Inflammatory macrophage treated with lipopolysaccharide for 1 hour (primary cell): ENCODE measurements at regions not wholly inside any gene's neighbourhood (a gene's known extent, or its start where the extent isn't known, plus 50 kb on each side); places are given as distances from the start of the nearest gene placed in this dataset.

Experiments used
- DNase-seq, 2 donors: peaks; one replicate each; pipeline ENCODE4 v3.0.0-alpha.2; 2020 to 2022

DNA sequence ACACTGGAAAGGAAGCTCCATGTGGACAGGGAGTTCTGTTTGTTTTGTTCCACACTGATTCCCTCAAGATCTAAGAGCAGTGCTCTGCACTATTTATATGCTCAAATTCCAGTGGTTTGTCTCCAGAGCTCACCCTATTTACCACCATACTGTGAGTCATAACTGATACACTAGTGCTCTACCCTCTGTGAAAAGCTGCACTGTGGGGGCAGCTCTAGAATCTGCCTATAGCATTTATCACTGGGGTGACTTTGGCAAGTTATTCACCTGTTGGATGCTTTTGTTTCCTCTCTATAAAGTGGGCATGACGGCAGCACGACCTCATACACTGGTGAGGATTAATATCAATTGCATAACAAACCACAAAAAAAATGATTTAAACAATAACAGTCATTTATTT lies 307.8 kb downstream of the NR2F1-AS1 start:
- DNase-seq, result no peak

DNA sequence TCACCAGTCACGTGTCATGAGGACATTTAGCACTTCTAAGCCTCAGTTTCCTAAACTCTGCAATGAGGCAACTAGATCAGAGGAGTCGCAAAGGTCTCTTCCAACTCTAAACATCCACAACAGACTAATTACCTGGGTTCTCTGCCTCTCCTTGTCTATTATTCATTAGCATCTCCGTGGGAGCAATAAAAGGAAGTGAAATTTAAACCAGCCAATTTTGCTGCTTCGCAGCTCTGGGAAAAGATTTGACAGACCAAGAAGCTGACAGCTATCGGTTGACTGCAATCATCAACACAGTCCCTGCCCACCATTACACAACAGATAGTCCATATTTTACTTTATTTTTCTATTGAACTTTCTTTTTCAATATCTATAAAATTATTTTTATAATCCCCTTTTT lies 308.9 kb downstream of the NR2F1-AS1 start:
- DNase-seq, result no peak

DNA sequence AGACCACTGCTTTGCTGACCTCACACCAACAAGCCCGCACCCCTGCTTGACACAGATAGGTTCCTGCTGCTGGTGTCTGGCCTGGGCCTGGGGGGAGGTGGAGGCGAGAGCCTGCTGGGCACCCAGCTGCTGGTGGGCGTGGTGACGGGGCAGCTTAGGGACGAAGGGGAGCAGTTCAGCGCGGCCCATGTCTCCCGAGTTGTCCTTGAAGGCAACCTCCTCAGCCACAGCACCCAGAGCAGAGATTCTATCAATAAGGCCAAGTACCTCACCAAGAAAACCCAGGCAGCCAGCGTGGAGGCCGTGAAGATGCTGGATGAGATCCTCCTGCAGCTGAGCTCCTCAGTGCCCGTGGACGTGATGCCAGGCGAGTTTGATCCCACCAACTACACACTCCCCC lies 313.3 kb downstream of the NR2F1-AS1 start:
- DNase-seq, result no peak

DNA sequence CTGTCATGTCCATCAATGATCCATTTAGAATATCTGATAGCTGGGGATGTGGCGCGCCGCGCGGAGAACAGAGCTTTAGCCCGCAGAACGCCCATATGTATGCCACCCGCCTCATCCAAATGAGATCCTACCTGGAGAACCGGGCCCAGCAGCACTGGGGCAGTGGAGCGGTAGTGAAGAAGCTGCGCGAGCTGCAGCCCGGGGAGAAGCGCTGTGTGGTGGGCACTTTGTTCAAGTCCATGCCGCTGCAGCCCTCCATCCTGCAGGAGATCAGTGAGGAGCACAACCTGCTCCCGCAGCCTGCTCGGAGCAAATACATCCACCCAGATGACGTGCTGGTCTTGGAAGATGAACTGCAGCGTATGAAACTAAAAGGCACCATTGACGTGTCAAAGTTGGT lies 313.7 kb downstream of the NR2F1-AS1 start:
- DNase-seq, result no peak

DNA sequence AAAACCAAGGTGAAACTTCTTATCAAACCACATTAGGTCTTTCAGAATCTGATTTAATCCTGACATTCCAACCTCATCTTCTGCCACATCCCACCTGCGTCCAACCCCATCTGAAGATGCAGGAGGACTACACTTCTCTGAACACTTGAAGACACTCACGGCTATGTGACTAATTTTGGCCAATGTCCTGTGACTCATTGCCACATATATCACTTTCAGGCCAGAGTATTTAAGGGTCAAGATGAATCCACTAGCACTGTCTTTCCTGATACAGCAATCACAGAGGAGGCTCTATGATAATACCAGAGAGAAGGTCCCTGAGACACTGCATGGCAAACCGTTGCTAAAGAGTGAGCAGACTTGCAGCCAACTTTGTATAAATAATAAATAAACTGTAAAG lies 323.4 kb downstream of the NR2F1-AS1 start:
- DNase-seq, result no peak

DNA sequence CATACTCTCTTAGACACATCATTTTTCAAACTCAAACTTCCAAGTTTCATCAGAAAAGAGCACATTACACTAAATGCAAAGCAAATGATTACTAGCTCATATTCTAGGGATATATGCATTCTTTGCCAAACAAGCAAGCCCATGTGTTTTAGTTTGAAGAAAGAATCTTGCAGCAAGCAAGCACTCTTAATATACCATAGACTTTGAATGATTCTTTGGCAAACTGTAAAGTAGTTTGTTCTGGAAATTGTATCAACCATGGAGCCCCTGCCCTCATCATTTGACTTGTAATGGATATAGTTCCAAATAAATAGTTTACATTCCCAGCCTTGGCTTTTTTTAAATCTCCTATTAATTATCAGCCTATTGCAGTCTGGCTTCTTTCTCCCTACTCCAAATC lies 325.2 kb downstream of the NR2F1-AS1 start:
- no peak for DNase-seq

DNA sequence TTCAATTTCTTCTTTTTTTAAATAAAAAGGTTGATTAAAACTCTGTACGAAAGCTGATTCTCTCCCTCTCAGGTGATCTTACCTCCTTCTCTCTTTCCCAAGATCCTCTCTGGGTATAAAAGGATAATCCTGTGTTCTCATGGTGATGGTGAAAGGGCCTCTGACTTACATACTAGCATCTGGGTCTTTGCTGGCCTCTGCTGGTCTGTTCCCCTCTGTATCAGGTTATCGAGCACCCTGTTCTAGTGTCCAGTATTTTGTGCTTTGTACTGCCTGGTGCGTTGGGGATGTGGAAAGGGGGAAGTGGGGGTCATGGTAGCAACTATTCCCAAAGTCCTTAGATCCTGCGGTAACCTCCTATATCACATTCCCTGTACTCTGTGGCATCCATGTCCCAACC lies 328.9 kb downstream of the NR2F1-AS1 start:
- DNase-seq, result no peak

DNA sequence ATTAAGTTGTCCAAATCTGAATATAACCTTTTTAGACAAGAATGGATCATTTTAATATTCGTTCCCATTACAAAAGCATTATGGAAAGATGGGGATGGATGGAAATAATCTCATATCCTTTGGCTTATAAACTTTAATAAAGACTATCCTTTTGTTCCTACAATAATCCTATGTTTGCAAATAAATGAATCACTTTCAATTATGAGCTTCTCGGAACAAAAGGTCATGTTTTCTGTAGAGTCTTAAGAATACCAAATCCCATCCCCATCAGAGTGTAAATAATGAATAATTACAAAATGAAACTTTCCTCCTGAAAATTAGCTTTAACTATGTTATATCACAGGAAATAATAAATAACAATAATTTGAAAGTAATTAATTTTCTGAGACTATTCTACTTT lies 329.7 kb downstream of the NR2F1-AS1 start:
- DNase-seq, result no peak

DNA sequence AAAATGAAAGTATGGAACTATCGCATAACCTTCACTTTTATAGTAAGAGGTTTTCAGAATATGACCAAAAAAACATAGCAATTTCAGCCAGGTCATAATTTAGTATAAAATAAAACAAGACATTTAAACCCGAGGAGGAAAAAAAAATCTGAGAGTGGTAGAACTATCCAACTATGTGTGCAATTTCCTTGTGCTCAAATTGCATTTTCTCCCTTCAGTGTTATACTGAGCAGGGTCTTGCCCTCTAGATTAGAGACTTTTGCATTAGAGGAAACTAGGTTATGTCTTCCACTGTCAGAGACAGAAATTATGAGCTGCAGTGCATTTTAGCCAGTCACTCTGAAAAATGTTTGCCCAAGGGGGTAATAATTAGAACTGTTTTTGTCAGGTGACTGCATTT lies 330.6 kb downstream of the NR2F1-AS1 start:
- no peak for DNase-seq

DNA sequence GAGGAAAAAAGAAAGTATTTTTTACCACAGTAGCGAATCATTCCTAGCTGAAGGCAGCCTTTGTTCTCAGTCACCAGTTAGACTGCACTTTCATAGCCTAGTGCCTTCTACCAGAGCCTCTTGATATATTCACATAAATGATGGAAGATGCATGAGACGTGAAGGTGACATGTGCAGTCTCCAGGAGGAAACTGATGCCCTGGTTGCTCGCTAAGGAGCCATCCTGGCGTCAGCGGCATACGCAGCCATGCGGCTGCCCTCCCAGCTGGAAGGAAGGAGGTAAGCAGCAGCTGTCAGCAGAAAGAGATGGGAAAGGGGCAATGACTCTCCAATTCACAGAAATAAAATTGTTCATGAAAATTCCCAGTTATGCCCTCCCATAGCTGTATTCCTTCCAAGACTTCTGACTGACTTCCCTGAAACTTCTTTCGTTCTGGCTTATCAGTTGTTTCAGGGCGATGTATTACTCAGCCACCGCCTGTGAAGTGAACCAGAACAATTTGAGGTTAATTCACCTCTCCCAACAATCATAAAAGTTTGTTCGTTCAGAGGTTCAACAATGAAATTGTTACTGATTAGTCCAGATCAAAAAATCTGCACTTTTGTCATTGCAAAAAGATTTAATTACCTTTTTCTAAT lies 331.2 kb downstream of the NR2F1-AS1 start:
- no peak for DNase-seq

DNA sequence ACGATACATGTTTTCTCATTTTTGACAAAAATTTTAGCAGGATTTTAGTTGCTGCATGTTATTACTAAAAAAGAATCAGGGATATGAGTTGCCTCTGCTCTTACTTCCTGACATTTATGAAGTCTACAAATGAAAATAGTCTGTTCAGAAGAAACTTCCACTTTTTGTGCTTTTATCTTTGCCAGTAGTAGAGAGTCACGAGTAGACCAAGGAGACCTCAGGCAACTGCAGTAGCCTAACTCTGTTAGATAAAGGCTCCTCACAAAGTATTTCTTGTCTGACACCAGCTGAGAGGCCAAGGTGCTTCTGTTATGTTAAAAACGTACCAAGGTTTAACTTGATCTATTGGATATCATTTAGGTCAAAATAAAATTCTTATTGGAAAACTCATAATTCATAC lies 333.9 kb downstream of the NR2F1-AS1 start:
- DNase-seq, result no peak

DNA sequence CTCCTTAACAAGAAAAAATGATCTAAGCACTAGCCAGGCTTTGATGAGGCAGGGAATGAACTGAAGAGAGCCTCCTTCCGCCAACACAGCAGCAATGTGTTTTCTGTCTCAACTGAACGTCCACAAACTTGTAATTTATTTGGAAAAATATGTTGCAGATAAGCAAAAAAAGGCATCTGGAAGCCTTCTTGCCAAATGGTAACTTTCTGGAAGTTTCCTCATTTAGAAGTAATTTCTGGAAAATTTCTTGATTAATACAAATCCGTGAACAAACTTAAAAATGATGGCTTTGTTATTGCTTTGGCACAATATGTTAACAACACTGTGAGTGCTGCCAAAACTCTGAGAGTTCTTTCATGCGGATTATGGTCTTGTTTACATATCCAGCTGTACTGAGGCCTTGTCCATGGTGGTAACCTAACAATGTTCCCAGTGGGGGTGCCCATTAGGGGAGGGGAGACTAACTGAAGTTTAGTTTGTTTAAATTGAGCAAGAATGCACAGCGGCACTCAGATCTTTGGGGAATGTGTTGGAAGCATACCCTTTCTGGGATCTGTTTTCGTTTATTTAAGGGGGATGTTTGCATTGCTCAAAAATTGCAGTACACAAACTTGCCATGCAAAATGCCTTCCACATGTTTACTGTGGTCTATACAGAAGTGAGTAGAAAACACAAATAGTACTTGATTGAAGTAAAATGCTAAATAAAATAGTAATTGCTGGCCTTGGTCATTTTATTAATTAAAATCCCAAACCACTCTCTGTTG lies 334.7 kb downstream of the NR2F1-AS1 start:
- DNase-seq, result no peak

DNA sequence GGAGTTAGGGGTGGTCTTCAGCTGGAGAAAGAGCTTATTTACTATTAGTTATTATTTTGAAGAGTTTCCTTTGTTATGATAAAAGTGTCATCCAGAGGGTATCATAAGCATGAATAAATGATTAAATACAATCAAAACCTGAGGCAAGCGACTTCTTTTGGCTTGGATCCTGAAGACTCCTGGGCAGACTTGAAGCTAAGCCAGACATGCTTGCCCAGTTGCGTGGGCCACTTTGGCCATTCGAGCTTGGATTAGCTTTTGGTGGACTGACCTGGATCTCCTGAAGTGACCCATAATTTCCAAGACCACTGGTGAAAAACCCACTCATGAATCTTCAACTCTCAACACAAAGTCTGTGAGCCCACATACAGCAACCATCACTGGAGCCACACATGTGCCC lies 335.8 kb downstream of the NR2F1-AS1 start:
- DNase-seq, result no peak

DNA sequence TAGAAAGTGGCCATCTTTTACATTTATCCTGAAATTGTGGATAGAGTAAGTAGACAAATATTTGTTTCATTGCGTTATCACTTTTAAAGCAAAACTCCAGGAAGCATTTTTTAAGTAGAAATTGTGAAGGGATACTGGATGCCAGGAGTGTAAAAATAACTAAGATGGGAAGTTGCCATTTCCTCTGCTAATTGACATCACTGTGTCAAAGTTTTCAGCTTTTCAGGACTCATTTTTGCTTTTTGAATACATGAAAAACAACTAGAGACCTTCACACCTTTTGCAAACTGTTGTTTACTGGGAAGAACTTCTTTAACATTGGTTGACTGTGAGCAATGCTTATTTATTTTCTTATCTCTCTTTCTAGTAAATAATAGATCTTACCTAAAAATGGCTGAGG lies 337.5 kb downstream of the NR2F1-AS1 start:
- DNase-seq, result no peak

DNA sequence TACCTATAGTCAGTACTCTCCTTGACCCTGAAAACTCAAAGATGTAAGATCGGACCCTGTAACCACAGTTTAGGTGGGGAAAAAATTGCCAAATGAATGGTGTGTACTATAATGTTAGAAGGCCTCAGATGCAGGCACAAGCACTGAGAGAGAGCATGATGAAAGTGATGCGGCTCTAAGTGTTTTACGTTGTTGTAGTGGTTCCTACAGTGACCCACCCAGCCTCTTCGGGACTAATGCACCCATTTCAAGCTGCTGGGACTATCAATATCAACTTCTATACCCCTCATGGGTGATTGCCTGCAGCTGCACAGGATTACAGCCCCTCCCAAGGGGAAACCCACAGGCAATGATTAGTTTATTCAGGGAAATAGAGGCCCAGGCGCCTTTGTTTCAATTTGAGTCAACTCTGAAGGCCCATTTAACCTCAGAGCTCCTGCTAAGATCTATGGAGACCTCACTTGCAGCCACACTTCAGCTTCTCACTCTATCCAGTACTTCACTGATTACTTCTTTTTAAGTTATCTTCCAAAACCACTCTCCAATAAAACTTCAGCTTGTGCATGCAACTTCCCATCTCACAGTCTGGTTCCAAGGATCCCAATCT lies 340.7 kb downstream of the NR2F1-AS1 start:
- DNase-seq, result no peak

DNA sequence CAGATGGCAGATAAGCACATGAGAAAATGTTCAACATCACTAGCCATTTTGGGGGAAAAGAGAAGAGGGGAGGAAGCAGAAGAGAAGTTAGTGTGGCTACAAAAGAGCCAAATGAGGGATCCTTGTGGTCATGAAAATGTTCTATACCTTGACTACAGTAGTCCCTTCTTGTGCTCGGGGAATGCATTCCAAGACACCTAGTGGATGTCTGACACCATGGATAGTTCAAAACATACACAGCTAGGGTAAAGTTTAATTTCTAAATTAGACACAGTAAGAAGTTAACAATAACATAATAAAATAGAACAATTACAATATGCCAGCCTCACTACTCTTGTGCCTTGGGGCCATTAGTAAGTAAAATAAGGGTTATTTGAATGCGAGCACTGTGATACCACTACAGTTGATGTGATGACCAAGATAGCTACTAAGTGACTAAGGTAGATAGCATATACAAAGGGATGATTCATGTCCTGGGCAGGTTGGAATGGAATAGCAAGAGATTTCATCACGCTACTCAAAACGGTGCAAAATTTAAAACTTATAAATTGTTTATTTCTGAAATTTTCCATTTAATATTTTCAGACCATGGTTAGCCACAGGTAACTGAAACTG lies 344.1 kb downstream of the NR2F1-AS1 start:
- DNase-seq, result no peak

DNA sequence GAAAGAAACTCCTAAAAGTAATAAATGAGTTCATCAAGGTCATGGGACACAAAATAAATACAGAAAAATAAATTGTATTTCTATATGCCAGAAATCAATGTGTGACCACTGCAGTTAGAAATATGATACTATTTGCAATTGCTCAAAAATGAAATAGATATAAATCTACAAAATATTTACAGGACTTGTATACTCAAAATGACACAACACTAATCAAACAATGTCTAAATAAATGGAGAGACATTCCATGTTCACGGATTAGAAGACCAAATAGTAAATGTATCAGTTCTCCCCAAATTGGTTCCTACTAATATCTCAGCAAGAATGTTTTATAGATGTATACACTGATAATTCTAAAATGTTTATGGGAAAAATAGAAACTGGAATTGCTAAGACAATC lies 345.3 kb downstream of the NR2F1-AS1 start:
- no peak for DNase-seq

DNA sequence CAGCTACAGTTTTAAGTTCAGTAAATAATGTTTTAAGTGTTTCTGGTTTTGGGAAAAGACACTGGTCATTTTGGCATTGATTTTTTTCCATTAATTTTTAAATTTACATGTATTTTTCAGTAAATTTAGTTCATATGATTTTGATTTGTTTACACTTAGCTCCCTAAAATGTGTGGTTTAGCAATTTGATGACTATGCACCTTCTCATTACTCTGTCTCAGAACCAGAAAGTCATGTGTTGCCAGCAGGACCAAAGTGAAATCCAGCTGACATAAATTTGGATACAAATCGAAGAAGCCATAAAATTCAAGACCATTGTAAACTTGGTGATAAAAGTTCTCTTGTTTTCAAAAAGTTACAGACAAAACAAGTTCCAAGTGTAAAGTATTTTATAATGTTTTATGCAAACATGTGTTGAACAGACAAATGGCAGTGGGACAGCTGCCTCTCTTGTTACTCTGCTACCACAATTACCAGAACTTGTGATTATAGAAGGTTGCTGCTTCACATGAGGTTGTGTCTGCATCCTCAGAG lies 354.8 kb downstream of the NR2F1-AS1 start:
- DNase-seq, result no peak

DNA sequence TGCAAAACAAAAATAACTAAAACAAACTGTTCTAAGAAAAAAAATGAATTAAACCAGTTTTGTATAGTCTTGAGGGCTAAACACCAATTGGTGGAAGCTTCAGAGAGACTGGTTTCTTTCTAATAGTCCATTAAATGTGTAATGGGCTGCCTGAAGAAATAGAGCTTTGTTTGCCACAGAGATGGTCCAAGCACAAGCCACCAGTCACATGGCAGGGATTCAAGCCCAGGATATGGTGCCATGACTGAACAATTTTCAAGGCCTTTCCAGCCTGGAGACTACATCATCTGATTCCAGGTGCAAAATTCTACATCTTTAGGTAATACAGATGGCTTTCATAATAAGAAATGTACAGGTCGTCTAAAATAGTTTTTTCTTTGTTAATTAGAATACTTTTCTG lies 355.3 kb downstream of the NR2F1-AS1 start:
- no peak for DNase-seq

DNA sequence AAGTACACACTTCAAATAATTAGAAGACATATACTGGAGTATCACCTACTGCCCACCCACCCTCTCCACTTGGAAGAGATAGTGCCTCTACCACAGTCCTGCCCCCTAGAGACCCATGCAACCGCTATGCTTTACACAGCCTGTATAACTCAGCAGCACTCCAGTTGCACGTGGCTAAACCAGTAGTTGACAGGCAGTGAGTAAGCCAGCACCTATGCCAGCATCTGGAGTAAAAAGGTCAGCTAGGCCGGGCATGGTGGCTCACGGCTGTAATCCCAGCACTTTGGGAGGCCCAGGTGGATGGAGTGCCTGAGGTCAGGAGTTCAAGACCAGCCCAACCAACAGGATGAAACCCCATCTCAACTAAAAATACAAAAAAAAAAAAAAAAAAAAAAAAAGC lies 356.4 kb downstream of the NR2F1-AS1 start:
- no peak for DNase-seq

DNA sequence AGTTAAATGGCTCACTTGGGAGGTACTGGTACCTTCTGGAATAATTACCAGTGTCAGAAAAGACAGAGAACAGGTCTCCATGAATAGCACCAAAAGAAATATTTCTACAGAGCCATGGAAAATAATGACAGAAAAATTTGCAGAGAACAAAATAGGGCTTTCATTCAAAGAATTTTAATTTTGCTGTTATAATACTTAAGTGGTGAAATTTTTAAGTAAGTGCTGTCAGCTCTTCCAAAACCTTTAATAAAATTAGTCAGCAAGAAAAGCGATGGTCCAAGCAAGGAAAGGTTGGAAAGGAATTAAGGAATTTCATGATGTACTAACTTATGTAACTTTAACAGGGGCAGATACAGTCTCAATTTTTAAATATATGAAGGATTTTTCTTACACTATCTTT lies 359.2 kb downstream of the NR2F1-AS1 start:
- DNase-seq, result no peak

DNA sequence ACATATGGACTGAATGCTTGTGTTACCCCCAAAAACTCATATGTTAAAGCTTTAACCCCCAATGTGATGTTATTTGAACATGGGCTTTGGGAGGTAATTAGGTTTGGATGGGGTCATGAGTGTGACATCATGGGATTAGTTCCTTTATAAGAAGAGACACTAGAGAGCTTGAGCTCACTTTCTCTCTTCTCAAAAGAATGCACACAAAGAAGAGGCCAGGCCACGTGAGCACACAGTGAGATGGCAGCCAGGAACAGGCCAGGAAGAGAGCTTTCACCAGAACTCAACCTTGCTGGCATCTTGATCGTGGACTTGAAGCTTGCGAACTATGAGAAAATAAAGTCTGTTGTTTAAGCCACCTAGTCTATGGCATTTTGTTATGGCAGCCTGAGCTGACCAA lies 360.6 kb downstream of the NR2F1-AS1 start:
- no peak for DNase-seq

DNA sequence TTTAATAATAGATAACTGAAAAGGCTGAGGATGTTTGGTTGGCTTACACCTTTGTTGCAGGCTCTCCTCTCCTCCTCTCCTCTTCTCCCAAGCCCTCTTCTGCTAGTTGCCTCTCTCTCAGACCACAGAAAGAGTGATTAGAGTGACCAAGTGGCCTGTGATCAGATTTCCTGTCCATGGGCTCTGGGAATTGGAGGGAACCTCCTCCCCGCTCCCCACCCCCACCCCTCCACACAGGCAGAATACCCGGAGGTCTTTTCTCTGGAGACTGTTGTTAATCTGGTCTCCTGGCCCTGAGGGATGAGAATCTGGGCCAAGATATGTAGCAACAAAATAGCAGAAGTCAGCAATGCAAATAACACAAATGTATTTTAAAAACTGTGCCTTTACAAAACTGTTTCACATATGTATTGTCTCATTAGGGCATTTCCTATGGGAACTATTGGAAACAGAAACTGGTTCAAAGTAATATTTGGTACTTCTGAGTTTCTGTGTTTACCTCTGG lies 361.3 kb downstream of the NR2F1-AS1 start:
- DNase-seq, result no peak
